ENCODE measurements at regions not wholly inside any gene's neighbourhood (a gene's known extent, or its start where the extent isn't known, plus 50 kb on each side); places are given as distances from the start of the nearest gene placed in this dataset.
"Not testable (repeated sequence)": the region's sequence is repeated elsewhere in the genome, so short reads cannot be mapped to it uniquely, and the experiment has no call there.

- Mint-ChIP-seq H3K27ac (no peak overlapping the region), H3K4me1 (no peaks in the 10 kb centered on the region)
Observed at GRCh38 chr4:71081192-71081591, 87.7 kb downstream of the DCK start.

DNA sequence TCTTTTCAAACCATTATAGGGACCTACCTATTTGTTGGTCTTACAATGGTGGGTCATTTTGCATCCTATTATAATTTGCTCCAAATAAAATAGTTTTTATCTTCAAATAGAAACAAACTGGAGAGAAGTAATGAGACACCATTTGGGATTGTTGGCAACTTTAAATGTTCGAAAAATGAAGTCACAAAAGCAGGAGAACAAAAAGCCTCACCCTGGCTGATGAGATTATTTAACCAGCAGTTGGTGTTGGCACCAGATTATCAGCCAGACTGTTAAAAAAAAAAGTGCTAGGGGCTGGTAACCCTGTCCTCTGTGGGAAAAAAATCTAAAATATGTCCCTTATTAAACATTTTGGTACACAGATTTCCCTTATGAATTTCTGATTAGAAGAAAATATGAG lies 100.3 kb downstream of the DCK start:
- H3K36me3 Mint-ChIP-seq = no peaks in the 10 kb centered on the region
- H3K4me1 Mint-ChIP-seq = peaks cover 8 to 16% (median 9%) of the 10 kb centered on the region in 4 donors
- ATAC-seq (ENCODE audit: low read depth in 2 of 2) = no peak
- H3K27me3 Mint-ChIP-seq = peaks cover 5% of the 10 kb centered on the region
- H3K4me1 ChIP-seq (ENCODE audit: control insufficient read depth, insufficient read depth, low read length, poor library complexity, severe bottlenecking) = peaks cover 3% of the 10 kb centered on the region
- no peaks in the 10 kb centered on the region for H3K27me3 ChIP-seq (ENCODE audit: control insufficient read depth, insufficient read depth, low read length)
- H3K36me3 ChIP-seq (ENCODE audit: control insufficient read depth, insufficient read depth, low read length) = no peaks in the 10 kb centered on the region
- H3K27ac ChIP-seq (ENCODE audit: insufficient read depth, low read length, poor library complexity, severe bottlenecking) = no peak overlapping the region
- peaks cover 0 to 6% (median 3%) of the 10 kb centered on the region in 7 donors for H3K9me3 Mint-ChIP-seq
- H3K27ac Mint-ChIP-seq = no peak overlapping the region
- no peak overlapping the region for H3K4me3 ChIP-seq (ENCODE audit: low read depth, low read length)
- no peak overlapping the region for H3K4me3 Mint-ChIP-seq
- DNase-seq = no peak
- no peaks in the 10 kb centered on the region for H3K9me3 ChIP-seq (ENCODE audit: control insufficient read depth in 2 of 2, low read length in 2 of 2)

More at GRCh38 chr4:71081192-71081591, 87.7 kb downstream of the DCK start:
- Mint-ChIP-seq H3K4me3 (no peak overlapping the region), H3K27me3 (peaks cover 4% of the 10 kb centered on the region), H3K36me3 (no peaks in the 10 kb centered on the region), H3K9me3 (peaks cover 0 to 3% (median 0%) of the 10 kb centered on the region in 7 donors)
- Histone ChIP-seq H3K27me3 (ENCODE audit: control insufficient read depth, insufficient read depth, low read length) (no peaks in the 10 kb centered on the region), H3K9me3 (ENCODE audit: control insufficient read depth in 2 of 2, low read length in 2 of 2) (no peaks in the 10 kb centered on the region), H3K4me1 (ENCODE audit: control insufficient read depth, insufficient read depth, low read length, poor library complexity, severe bottlenecking) (no peaks in the 10 kb centered on the region), H3K27ac (ENCODE audit: insufficient read depth, low read length, poor library complexity, severe bottlenecking) (no peak overlapping the region), H3K36me3 (ENCODE audit: control insufficient read depth, insufficient read depth, low read length) (no peaks in the 10 kb centered on the region), H3K4me3 (ENCODE audit: low read depth, low read length) (no peak overlapping the region)
- no peak for ATAC-seq (ENCODE audit: low read depth in 2 of 2)
- DNase-seq = no peak

DNA sequence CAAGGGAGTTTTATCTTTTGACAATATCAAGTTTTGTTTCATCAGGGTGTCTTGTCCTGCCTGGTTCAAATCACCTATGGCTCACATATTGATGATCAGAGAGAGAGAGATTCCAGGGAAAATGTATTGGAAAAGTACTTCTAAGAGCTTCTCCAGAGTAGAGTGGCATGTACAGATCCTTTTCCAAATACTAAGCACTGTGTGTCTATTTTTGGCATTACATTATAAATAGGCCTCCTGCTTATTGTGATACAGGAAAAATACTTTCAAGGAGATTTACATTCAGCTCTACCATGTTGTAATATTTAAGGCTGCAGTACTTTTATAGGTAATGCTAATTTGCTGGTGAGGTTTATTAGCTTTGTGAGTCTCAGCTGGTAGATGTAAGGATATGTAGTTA lies 100.8 kb downstream of the DCK start:
- Mint-ChIP-seq H3K4me3 (no peak overlapping the region), H3K27ac (no peak overlapping the region), H3K4me1 (peaks cover 8 to 16% (median 9%) of the 10 kb centered on the region in 4 donors), H3K27me3 (peaks cover 5% of the 10 kb centered on the region), H3K36me3 (no peaks in the 10 kb centered on the region), H3K9me3 (peaks cover 0 to 6% (median 3%) of the 10 kb centered on the region in 7 donors)
- no peaks in the 10 kb centered on the region for H3K27me3 ChIP-seq (ENCODE audit: control insufficient read depth, insufficient read depth, low read length)
- no peak overlapping the region for H3K27ac ChIP-seq (ENCODE audit: insufficient read depth, low read length, poor library complexity, severe bottlenecking)
- ATAC-seq (ENCODE audit: low read depth in 2 of 2) (no peak), DNase-seq (no peak)
- no peaks in the 10 kb centered on the region for H3K36me3 ChIP-seq (ENCODE audit: control insufficient read depth, insufficient read depth, low read length)
- H3K4me3 ChIP-seq (ENCODE audit: low read depth, low read length) = no peak overlapping the region
- no peaks in the 10 kb centered on the region for H3K9me3 ChIP-seq (ENCODE audit: control insufficient read depth in 2 of 2, low read length in 2 of 2)
- peaks cover 3% of the 10 kb centered on the region for H3K4me1 ChIP-seq (ENCODE audit: control insufficient read depth, insufficient read depth, low read length, poor library complexity, severe bottlenecking)

GRCh38 chr4:71095141-71095540 lies 101.7 kb downstream of the DCK start:
- H3K4me3 ChIP-seq (ENCODE audit: low read depth, low read length) = no peak overlapping the region
- H3K36me3 Mint-ChIP-seq = no peaks in the 10 kb centered on the region
- peaks cover 8 to 16% (median 9%) of the 10 kb centered on the region in 4 donors for H3K4me1 Mint-ChIP-seq
- peaks cover 2% of the 10 kb centered on the region for H3K27me3 ChIP-seq (ENCODE audit: control insufficient read depth, insufficient read depth, low read length)
- peaks cover 3% of the 10 kb centered on the region for H3K4me1 ChIP-seq (ENCODE audit: control insufficient read depth, insufficient read depth, low read length, poor library complexity, severe bottlenecking)
- H3K4me3 Mint-ChIP-seq = no peak overlapping the region
- DNase-seq = no peak
- H3K9me3 ChIP-seq (ENCODE audit: control insufficient read depth in 2 of 2, low read length in 2 of 2) = no peaks in the 10 kb centered on the region
- H3K36me3 ChIP-seq (ENCODE audit: control insufficient read depth, insufficient read depth, low read length) = no peaks in the 10 kb centered on the region
- peak overlapping the region in 2 of 3 donors; percentile 2 to 82 for H3K27ac Mint-ChIP-seq
- peaks cover 5% of the 10 kb centered on the region for H3K27me3 Mint-ChIP-seq
- ATAC-seq (ENCODE audit: low read depth in 2 of 2) = no peak
- no peak overlapping the region for H3K27ac ChIP-seq (ENCODE audit: insufficient read depth, low read length, poor library complexity, severe bottlenecking)
- peaks cover 0 to 9% (median 4%) of the 10 kb centered on the region in 7 donors for H3K9me3 Mint-ChIP-seq

DNA sequence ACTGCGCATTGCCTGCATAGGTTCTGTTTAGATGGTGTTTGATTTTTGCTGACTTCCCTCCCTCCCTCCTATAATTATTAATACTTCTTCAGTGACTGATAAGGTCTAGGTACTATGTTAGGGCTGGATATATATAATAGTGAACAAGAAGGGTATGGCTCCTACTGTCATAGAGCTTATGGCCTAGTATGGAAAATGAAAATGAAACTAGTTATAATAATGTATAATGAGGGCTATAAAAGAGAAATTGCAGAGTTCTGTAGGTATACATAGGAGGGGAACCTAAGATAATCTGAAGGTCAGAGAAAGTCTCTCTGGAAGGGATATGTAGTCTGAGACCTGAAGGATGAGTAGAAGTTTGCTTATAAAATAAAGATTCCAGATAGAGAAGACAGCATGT lies 102.1 kb downstream of the DCK start:
- Histone ChIP-seq H3K4me3 (ENCODE audit: low read depth, low read length) (peak overlapping the region; percentile 64), H3K9me3 (ENCODE audit: control insufficient read depth in 2 of 2, low read length in 2 of 2) (no peaks in the 10 kb centered on the region), H3K27me3 (ENCODE audit: control insufficient read depth, insufficient read depth, low read length) (peaks cover 2% of the 10 kb centered on the region), H3K27ac (ENCODE audit: insufficient read depth, low read length, poor library complexity, severe bottlenecking) (no peak overlapping the region), H3K4me1 (ENCODE audit: control insufficient read depth, insufficient read depth, low read length, poor library complexity, severe bottlenecking) (peaks cover 3% of the 10 kb centered on the region), H3K36me3 (ENCODE audit: control insufficient read depth, insufficient read depth, low read length) (no peaks in the 10 kb centered on the region)
- Mint-ChIP-seq H3K27me3 (peaks cover 5% of the 10 kb centered on the region), H3K4me1 (peaks cover 8 to 16% (median 9%) of the 10 kb centered on the region in 4 donors), H3K4me3 (peak overlapping the region in 3 of 4 donors; percentile 48 to 68 (median 67)), H3K9me3 (peaks cover 0 to 9% (median 4%) of the 10 kb centered on the region in 7 donors), H3K27ac (peak overlapping the region; percentile 2 to 82 (median 70)), H3K36me3 (no peaks in the 10 kb centered on the region)
- ATAC-seq (ENCODE audit: low read depth in 2 of 2) (peak; percentile 45 to 46), DNase-seq (peak in 1 of 3 donors; percentile 15)

GRCh38 chr4:71107726-71108125 lies 114.3 kb downstream of the DCK start:
- Histone ChIP-seq H3K27ac (ENCODE audit: insufficient read depth, low read length, poor library complexity, severe bottlenecking) (no peak overlapping the region), H3K4me1 (ENCODE audit: control insufficient read depth, insufficient read depth, low read length, poor library complexity, severe bottlenecking) (peaks cover 39% of the 10 kb centered on the region), H3K9me3 (ENCODE audit: control insufficient read depth in 2 of 2, low read length in 2 of 2) (no peaks in the 10 kb centered on the region), H3K4me3 (ENCODE audit: low read depth, low read length) (peak overlapping the region; percentile 60), H3K27me3 (ENCODE audit: control insufficient read depth, insufficient read depth, low read length) (no peaks in the 10 kb centered on the region), H3K36me3 (ENCODE audit: control insufficient read depth, insufficient read depth, low read length) (no peaks in the 10 kb centered on the region)
- H3K27me3 Mint-ChIP-seq = no peaks in the 10 kb centered on the region
- peak overlapping the region; percentile 27 to 82 (median 60) for H3K4me3 Mint-ChIP-seq
- peaks cover 0 to 15% (median 0%) of the 10 kb centered on the region in 7 donors for H3K9me3 Mint-ChIP-seq
- H3K4me1 Mint-ChIP-seq = peaks cover 28 to 50% (median 34%) of the 10 kb centered on the region in 4 donors
- ATAC-seq (ENCODE audit: low read depth in 2 of 2) (peak; percentile 34 to 71), DNase-seq (peak in 2 of 3 donors; percentile 28 to 35)
- H3K36me3 Mint-ChIP-seq = no peaks in the 10 kb centered on the region
- H3K27ac Mint-ChIP-seq = peak overlapping the region; percentile 57 to 91 (median 62)

- Mint-ChIP-seq H3K36me3 (no peaks in the 10 kb centered on the region), H3K4me1 (peaks cover 28 to 50% (median 34%) of the 10 kb centered on the region in 4 donors), H3K4me3 (peak overlapping the region in 2 of 4 donors; percentile 13 to 56), H3K9me3 (peaks cover 0 to 12% (median 0%) of the 10 kb centered on the region in 7 donors), H3K27me3 (no peaks in the 10 kb centered on the region), H3K27ac (peak overlapping the region; percentile 10 to 78 (median 65))
- ATAC-seq (ENCODE audit: low read depth in 2 of 2) (no peak), DNase-seq (no peak)
- H3K36me3 ChIP-seq (ENCODE audit: control insufficient read depth, insufficient read depth, low read length) = no peaks in the 10 kb centered on the region
- no peaks in the 10 kb centered on the region for H3K27me3 ChIP-seq (ENCODE audit: control insufficient read depth, insufficient read depth, low read length)
- no peak overlapping the region for H3K27ac ChIP-seq (ENCODE audit: insufficient read depth, low read length, poor library complexity, severe bottlenecking)
- peaks cover 39% of the 10 kb centered on the region for H3K4me1 ChIP-seq (ENCODE audit: control insufficient read depth, insufficient read depth, low read length, poor library complexity, severe bottlenecking)
- no peak overlapping the region for H3K4me3 ChIP-seq (ENCODE audit: low read depth, low read length)
- no peaks in the 10 kb centered on the region for H3K9me3 ChIP-seq (ENCODE audit: control insufficient read depth in 2 of 2, low read length in 2 of 2)
Observed at GRCh38 chr4:71110499-71110898, 117.0 kb downstream of the DCK start.

DNA sequence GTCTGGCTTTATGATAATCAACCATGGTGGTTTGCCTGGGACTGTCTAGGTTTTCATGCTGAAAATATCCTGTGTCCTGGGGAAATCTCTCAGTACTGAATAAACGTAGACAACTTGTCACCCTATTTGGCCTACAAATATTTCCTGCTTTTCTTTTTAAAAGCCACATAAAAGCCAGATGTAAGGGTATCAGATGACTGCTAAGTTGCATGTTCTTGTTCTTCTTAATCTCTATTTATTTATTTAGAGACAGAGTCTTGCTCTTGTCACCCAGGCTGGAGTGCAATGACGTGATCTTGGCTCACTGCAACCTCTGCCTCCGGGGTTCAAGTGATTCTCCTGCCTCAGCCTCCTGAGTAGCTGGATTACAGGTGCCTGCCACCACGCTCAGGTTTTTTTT lies 117.7 kb downstream of the DCK start:
- Mint-ChIP-seq H3K4me1 (peaks cover 28 to 50% (median 34%) of the 10 kb centered on the region in 4 donors), H3K9me3 (peaks cover 0 to 12% (median 0%) of the 10 kb centered on the region in 7 donors), H3K4me3 (peak overlapping the region in 3 of 4 donors; percentile 21 to 56 (median 29)), H3K27ac (peak overlapping the region; percentile 10 to 78 (median 65))
- H3K4me1 ChIP-seq (ENCODE audit: control insufficient read depth, insufficient read depth, low read length, poor library complexity, severe bottlenecking) = peaks cover 39% of the 10 kb centered on the region
- peak in 1 of 3 donors; percentile 6 for DNase-seq
- H3K27ac ChIP-seq (ENCODE audit: insufficient read depth, low read length, poor library complexity, severe bottlenecking); H3K36me3 ChIP-seq (ENCODE audit: control insufficient read depth, insufficient read depth, low read length); H3K9me3 ChIP-seq (ENCODE audit: control insufficient read depth in 2 of 2, low read length in 2 of 2); H3K4me3 ChIP-seq (ENCODE audit: low read depth, low read length); H3K27me3 Mint-ChIP-seq; H3K27me3 ChIP-seq (ENCODE audit: control insufficient read depth, insufficient read depth, low read length); ATAC-seq (ENCODE audit: low read depth in 2 of 2); H3K36me3 Mint-ChIP-seq: not testable (repeated sequence)
